Smooth muscle cell (in vitro differentiated cells): ENCODE measurements at regions not wholly inside any gene's neighbourhood (a gene's known extent, or its start where the extent isn't known, plus 50 kb on each side); places are given as distances from the start of the nearest gene placed in this dataset.

ENCODE experiments used
- DNase-seq: peaks from one replicate; lab custom pipeline; 2025; ENCODE audit not compliant: unreplicated experiment; lab: John Stamatoyannopoulos, UW
- H2AFZ ChIP-seq: fragments of 200-600 bp; sonication (generic); 2 replicates; pipeline ENCODE4 v1.6.0; 2016; ENCODE audit warnings: antibody characterized with exemption, low read depth, mild to moderate bottlenecking
- H3F3A ChIP-seq: fragments of 200-600 bp; sonication (generic); 2 replicates; pipeline ENCODE4 v1.6.0; 2017; ENCODE audit warnings: antibody characterized with exemption, low read depth
- H3K27ac ChIP-seq: fragments of 200-600 bp; sonication (generic); 2 replicates; pipeline ENCODE4 v1.5.1; 2016; ENCODE audit warnings: low read depth, mild to moderate bottlenecking
- H3K27me3 ChIP-seq: fragments of 200-600 bp; sonication (generic); 2 replicates; pipeline ENCODE4 v1.6.1; 2016; ENCODE audit warnings: low read depth, mild to moderate bottlenecking
- H3K36me3 ChIP-seq: fragments of 200-600 bp; sonication (generic); 2 replicates; pipeline ENCODE4 v1.5.1; 2016; ENCODE audit warnings: low read depth
- H3K4me1 ChIP-seq: fragments of 200-600 bp; sonication (generic); 2 replicates; pipeline ENCODE4 v1.5.1; 2016; ENCODE audit warnings: low read depth
- H3K4me2 ChIP-seq: fragments of 200-600 bp; sonication (generic); 2 replicates; pipeline ENCODE4 v1.6.0; 2016; ENCODE audit warnings: mild to moderate bottlenecking
- H3K4me3 ChIP-seq: fragments of 200-600 bp; sonication (generic); 2 replicates; pipeline ENCODE4 v1.5.1; 2016; ENCODE audit warnings: mild to moderate bottlenecking
- H3K79me2 ChIP-seq: fragments of 200-600 bp; sonication (generic); 2 replicates; pipeline ENCODE4 v1.6.0; 2016; ENCODE audit warnings: low read depth, mild to moderate bottlenecking
- H3K9ac ChIP-seq: fragments of 200-600 bp; sonication (generic); 2 replicates; pipeline ENCODE4 v1.6.0; 2016; ENCODE audit warnings: low read depth
- H3K9me3 ChIP-seq: fragments of 200-600 bp; sonication (generic); replicated peaks from 2 replicates; pipeline ENCODE4 v1.5.1; 2016; ENCODE audit warnings: low read depth
- H4K20me1 ChIP-seq: fragments of 200-600 bp; sonication (generic); 2 replicates; pipeline ENCODE4 v1.6.0; 2016; ENCODE audit warnings: low read depth
- WGBS: methylation state at CpG from one replicate; pipeline ENCODE4 v1.1.7; 2016; ENCODE audit warnings: low lambda C conversion rate; 5-methylcytosine and 5-hydroxymethylcytosine counted together
- TF ChIP-seq, protein P1 (sequence below): fragments of 200-600 bp; sonication (generic); IDR thresholded peaks from 2 replicates; pipeline ENCODE4 v1.5.1; 2017; ENCODE audit warnings: borderline replicate concordance, mild to moderate bottlenecking, antibody characterized with exemption; ENCODE audit not compliant: insufficient read depth, poor library complexity, severe bottlenecking

GRCh38 chr6:156654919-156655918 is 122.0 kb upstream of the ARID1B start:
- Histone ChIP-seq H3K27ac (no peak overlapping the region), H3K9ac (no peak overlapping the region), H4K20me1 (no peaks in the 10 kb centered on the region), H3K79me2 (no peaks in the 10 kb centered on the region), H3F3A (no peaks in the 10 kb centered on the region), H2AFZ (no peak overlapping the region), H3K36me3 (no peaks in the 10 kb centered on the region), H3K4me2 (no peak overlapping the region), H3K27me3 (no peaks in the 10 kb centered on the region), H3K4me3 (no peak overlapping the region), H3K9me3 (no peaks in the 10 kb centered on the region), H3K4me1 (peaks cover 17% of the 10 kb centered on the region)
- no peak for DNase-seq
- WGBS: 91% methylated on average over 8 of the region's 8 CpGs
- TF ChIP-seq, protein P1, sequence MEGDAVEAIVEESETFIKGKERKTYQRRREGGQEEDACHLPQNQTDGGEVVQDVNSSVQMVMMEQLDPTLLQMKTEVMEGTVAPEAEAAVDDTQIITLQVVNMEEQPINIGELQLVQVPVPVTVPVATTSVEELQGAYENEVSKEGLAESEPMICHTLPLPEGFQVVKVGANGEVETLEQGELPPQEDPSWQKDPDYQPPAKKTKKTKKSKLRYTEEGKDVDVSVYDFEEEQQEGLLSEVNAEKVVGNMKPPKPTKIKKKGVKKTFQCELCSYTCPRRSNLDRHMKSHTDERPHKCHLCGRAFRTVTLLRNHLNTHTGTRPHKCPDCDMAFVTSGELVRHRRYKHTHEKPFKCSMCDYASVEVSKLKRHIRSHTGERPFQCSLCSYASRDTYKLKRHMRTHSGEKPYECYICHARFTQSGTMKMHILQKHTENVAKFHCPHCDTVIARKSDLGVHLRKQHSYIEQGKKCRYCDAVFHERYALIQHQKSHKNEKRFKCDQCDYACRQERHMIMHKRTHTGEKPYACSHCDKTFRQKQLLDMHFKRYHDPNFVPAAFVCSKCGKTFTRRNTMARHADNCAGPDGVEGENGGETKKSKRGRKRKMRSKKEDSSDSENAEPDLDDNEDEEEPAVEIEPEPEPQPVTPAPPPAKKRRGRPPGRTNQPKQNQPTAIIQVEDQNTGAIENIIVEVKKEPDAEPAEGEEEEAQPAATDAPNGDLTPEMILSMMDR: no peak

DNA sequence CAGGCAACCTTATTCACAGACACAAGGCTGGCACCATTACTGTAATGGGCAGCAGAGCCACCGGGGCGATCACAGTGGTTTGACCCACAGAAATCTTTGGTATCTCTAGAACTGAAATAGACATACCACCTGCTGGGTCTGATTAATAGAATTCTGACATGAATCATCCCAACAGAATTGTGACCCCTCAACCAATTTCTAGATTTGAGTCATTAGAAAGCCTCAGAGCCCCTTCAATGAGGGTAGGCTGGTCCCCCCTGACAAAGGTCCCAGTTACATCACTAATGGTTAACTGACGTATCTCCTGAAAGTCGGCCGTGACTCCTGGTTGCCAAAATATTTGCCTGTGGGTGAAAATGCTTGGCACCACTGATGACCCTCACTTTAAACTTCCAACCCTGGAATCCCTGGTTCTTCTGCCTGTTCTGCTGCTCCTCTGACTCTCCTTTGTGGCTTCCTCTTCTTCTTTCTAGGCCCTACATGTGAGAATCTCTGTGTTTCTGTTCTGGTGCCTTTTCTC is 124.9 kb upstream of the ARID1B start:
- Histone ChIP-seq H3K79me2 (no peaks in the 10 kb centered on the region), H2AFZ (no peak overlapping the region), H3K36me3 (no peaks in the 10 kb centered on the region), H3K9me3 (no peaks in the 10 kb centered on the region), H3K4me2 (no peak overlapping the region), H4K20me1 (no peaks in the 10 kb centered on the region), H3K4me3 (no peak overlapping the region), H3K27me3 (no peaks in the 10 kb centered on the region), H3K4me1 (peaks cover 2% of the 10 kb centered on the region), H3K9ac (no peak overlapping the region), H3F3A (no peaks in the 10 kb centered on the region), H3K27ac (no peak overlapping the region)
- 96% methylated on average over 5 of the region's 5 CpGs for WGBS
- DNase-seq: no peak
- TF ChIP-seq, protein P1: no peak

DNA sequence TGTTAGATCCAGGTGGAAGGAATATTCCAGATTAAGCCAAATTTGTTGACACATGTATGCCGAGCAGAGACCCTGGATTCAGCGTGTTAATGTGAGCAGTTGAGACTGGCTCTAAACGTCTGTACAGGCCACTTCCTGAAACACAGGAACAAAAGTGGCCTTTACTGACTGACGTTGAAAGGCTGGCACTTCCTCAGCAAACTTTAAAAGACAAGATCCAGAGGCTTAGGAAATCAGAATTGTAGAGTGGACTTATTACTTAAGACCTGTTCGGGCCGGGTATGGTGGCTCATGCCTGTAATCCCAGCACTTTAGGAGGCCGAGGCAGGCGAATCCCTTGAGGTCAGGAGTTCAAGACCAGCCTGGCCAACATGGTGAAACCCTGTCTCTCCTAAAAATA is 125.7 kb upstream of the ARID1B start:
- 90% methylated on average over 8 of the region's 8 CpGs for WGBS
- no peak overlapping the region for H2AFZ ChIP-seq

More for the DNA sequence above, 125.7 kb upstream of the ARID1B start:
- Histone ChIP-seq H4K20me1 (no peaks in the 10 kb centered on the region), H3K4me1 (no peaks in the 10 kb centered on the region), H3F3A (no peaks in the 10 kb centered on the region), H3K79me2 (no peaks in the 10 kb centered on the region), H3K27me3 (no peaks in the 10 kb centered on the region), H3K9ac (no peak overlapping the region), H3K27ac (no peak overlapping the region), H3K4me2 (no peak overlapping the region), H3K9me3 (no peaks in the 10 kb centered on the region), H3K4me3 (no peak overlapping the region), H3K36me3 (no peaks in the 10 kb centered on the region)
- TF ChIP-seq, protein P1: no peak
- DNase-seq: no peak
